Peyer's patch (tissue), 4 donors: ENCODE measurements at regions not wholly inside any gene's neighbourhood (a gene's known extent, or its start where the extent isn't known, plus 50 kb on each side); places are given as distances from the start of the nearest gene placed in this dataset.

Experiments
- POLR2A ChIP-seq, 2 donors: fragments of 450-650 bp; IDR thresholded peaks; one replicate each; pipeline ENCODE4 v1.5.1; 2017; ENCODE audit warnings: antibody characterized with exemption in 2 of 2, mild to moderate bottlenecking in 2 of 2, moderate library complexity in 2 of 2
- TF ChIP-seq, protein P1 (sequence below), 6 experiments: fragments of 450-650 bp in 4 of 6; fragments of 200-600 bp in 2 of 6; sonication (generic) in 1 of 6; IDR thresholded peaks; one replicate each; pipeline ENCODE4 v1.5.1; 2017 to 2019; ENCODE audit warnings: antibody characterized with exemption in 6 of 6, mild to moderate bottlenecking in 3 of 6, moderate library complexity in 1 of 6

DNA sequence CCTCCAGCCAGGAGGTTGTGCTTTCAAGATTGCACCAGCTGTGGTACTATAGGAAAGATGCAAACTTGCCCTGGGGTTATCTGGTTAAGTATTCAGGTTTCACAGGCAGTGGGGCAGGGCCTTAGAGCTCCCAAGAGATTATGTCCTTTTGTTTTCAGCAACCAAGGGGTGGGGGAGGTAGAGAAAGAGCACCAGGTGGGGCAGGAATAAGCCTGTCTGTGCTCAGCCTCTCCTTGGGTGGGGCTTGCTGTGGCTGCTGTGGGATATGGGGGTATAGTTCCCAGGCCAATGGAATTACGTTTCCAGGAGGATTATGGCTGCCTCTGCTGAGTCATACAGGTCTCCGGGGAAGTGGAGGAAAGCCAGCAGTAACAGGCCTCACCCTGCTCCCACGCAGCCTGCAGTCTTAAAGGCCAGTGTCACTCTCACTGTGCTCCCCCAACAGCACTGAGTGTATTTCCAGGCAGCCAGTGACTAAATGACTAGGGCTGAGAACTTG, 508.6 kb downstream of the RWDD3 start:
- TF ChIP-seq, protein P1, sequence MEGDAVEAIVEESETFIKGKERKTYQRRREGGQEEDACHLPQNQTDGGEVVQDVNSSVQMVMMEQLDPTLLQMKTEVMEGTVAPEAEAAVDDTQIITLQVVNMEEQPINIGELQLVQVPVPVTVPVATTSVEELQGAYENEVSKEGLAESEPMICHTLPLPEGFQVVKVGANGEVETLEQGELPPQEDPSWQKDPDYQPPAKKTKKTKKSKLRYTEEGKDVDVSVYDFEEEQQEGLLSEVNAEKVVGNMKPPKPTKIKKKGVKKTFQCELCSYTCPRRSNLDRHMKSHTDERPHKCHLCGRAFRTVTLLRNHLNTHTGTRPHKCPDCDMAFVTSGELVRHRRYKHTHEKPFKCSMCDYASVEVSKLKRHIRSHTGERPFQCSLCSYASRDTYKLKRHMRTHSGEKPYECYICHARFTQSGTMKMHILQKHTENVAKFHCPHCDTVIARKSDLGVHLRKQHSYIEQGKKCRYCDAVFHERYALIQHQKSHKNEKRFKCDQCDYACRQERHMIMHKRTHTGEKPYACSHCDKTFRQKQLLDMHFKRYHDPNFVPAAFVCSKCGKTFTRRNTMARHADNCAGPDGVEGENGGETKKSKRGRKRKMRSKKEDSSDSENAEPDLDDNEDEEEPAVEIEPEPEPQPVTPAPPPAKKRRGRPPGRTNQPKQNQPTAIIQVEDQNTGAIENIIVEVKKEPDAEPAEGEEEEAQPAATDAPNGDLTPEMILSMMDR (IDR thresholded peaks at IDR 0.05), result no peak
- TF ChIP-seq POLR2A (IDR thresholded peaks at IDR 0.05), result no peak
